ENCODE measurements at regions not wholly inside any gene's neighbourhood (a gene's known extent, or its start where the extent isn't known, plus 50 kb on each side); places are given as distances from the start of the nearest gene placed in this dataset.

DNA sequence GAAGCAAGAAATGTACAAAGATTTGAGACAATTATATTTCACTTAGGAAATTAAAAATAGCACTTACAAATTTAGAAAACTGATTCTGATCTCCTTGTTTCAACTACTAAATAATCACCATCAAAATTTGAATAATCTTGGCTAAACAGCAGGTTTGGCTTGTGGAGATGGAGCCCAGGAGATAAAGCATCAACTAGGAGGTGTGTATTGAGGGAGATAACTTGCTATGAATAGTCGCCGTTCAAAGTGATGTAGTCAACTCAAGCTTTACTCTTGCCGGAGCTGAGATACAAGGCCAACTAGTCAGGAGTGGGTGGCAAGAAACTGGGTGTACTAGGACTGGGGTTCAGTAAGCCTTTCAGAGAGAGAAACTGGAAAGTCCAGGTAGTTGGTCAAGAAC, 117.7 kb downstream of the TRMT11 start:
- no peak for ATAC-seq
- WGBS, 4 donors, result 94 to 100% (median 98%) methylated on average over 3 of the region's 3 CpGs

DNA sequence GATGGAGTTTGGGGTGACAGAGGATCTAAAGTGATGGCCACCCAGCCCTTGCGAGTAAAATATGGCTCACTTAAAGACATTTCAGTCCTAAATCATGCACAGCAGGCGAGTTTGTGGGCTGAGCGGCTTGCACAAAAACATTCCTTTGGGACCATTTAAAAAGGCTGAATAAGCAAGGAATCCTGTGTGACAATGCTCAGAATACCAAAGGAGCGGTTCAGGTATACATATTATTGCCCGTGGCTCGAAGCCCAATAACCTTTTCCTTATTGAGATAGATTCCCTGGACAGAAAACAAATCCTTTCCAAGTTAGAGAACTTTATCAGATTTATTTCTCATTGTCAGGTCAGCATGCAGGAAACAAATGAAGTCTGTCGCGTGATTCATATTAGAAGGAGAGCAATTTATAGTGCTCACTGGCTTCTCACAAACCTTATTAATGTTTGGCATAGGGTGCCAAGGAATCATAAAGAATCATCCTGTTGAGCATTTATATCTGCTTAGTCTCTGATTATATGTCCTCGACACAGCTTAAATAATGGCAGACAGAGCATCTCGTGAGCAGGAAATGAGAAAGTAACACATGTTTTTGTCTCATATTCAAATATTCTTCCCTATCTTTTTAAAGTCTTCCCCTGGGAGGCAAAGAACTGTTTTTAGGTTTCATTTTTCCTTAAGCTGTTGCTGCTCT, 121.3 kb downstream of the TRMT11 start:
- Histone ChIP-seq H3K36me3 (peaks cover 0 to 6% (median 0%) of the 10 kb centered on the region in 9 donors), H3K4me3 (no peak overlapping the region), H3K9me3 (peaks cover 0 to 7% (median 0%) of the 10 kb centered on the region in 12 donors), H3K4me1 (peaks cover 0 to 8% (median 0%) of the 10 kb centered on the region in 12 donors), H3K27me3 (peaks cover 0 to 64% (median 0%) of the 10 kb centered on the region in 9 donors), H3K27ac (no peak overlapping the region)
- no peak for ATAC-seq
- TF ChIP-seq POLR2A (IDR thresholded peaks at IDR 0.05), result no peak
- TF ChIP-seq, protein P1, sequence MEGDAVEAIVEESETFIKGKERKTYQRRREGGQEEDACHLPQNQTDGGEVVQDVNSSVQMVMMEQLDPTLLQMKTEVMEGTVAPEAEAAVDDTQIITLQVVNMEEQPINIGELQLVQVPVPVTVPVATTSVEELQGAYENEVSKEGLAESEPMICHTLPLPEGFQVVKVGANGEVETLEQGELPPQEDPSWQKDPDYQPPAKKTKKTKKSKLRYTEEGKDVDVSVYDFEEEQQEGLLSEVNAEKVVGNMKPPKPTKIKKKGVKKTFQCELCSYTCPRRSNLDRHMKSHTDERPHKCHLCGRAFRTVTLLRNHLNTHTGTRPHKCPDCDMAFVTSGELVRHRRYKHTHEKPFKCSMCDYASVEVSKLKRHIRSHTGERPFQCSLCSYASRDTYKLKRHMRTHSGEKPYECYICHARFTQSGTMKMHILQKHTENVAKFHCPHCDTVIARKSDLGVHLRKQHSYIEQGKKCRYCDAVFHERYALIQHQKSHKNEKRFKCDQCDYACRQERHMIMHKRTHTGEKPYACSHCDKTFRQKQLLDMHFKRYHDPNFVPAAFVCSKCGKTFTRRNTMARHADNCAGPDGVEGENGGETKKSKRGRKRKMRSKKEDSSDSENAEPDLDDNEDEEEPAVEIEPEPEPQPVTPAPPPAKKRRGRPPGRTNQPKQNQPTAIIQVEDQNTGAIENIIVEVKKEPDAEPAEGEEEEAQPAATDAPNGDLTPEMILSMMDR (IDR thresholded peaks at IDR 0.05), result no peak
- DNase-seq, result no peak
- 51 to 60% (median 54%) methylated on average over 10 of the region's 10 CpGs for whole genome bisulfite sequencing, 4 donors
- intact Hi-C loops (cut with DNase I), result no loop called here

More for the DNA sequence above, 117.7 kb downstream of the TRMT11 start:
- Histone ChIP-seq H3K9me3 (peaks cover 0 to 9% (median 0%) of the 10 kb centered on the region in 12 donors), H3K36me3 (peaks cover 0 to 6% (median 0%) of the 10 kb centered on the region in 9 donors), H3K27me3 (peaks cover 0 to 45% (median 0%) of the 10 kb centered on the region in 9 donors), H3K27ac (no peak overlapping the region), H3K4me1 (peaks cover 0 to 7% (median 0%) of the 10 kb centered on the region in 12 donors), H3K4me3 (no peak overlapping the region)
- TF ChIP-seq, protein P1 (IDR thresholded peaks at IDR 0.05), result no peak
- no peak for TF ChIP-seq POLR2A (IDR thresholded peaks at IDR 0.05)
- intact Hi-C loops (cut with DNase I), result no loop called here
- no peak for DNase-seq

DNA sequence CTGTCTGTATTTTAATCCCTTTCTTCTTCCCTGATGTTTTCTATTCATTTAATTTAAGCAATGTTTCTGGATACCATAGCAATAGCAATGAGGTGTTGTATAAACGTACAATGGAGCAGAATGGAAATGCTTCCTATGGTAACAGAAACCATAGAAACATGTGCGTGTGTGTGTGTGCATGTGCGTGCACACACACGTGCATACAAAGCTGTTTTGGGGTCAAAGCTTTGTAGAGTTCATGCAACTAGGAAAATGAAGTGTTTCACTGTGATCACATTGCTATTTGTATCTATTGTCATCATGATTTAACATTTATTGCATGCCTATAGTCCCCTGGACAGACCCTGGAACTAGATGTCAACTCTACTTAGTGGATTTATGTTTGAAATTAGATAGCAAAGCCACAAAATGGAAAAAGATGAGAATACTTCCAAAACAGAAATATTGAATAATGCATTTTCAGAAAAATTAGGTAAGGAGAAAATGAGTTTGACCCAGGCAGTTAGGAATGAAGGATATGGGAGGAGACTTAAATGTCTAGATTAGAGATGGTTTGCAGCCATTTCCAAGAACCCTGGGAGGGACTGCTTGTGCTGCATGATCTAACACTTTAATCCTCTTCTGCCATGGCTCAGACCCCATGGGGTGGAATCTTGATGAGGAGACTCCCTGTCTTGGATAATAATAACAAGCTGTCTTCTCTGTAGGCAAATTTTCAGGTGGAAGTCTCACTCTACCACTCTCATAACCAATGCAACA, 124.4 kb downstream of the TRMT11 start:
- peaks cover 0 to 76% (median 0%) of the 10 kb centered on the region in 9 donors for H3K27me3 ChIP-seq
- no peaks in the 10 kb centered on the region for H3K36me3 ChIP-seq
- H3K4me3 ChIP-seq, result no peak overlapping the region
- ATAC-seq, result no peak
- no peak for DNase-seq
- H3K4me1 ChIP-seq, result peaks cover 0 to 8% (median 0%) of the 10 kb centered on the region in 12 donors
- 94 to 96% (median 96%) methylated on average over 4 of the region's 4 CpGs for WGBS, 4 donors
- no peak for TF ChIP-seq POLR2A (IDR thresholded peaks at IDR 0.05)
- TF ChIP-seq, protein P1 (IDR thresholded peaks at IDR 0.05), result no peak
- intact Hi-C loops (cut with DNase I), result no loop called here
- no peak overlapping the region for H3K27ac ChIP-seq
- no peaks in the 10 kb centered on the region for H3K9me3 ChIP-seq

- no peaks in the 10 kb centered on the region for H3K36me3 ChIP-seq
- TF ChIP-seq, protein P1 (IDR thresholded peaks at IDR 0.05), result no peak
- no peak for TF ChIP-seq POLR2A (IDR thresholded peaks at IDR 0.05)
- peaks cover 0 to 70% (median 0%) of the 10 kb centered on the region in 9 donors for H3K27me3 ChIP-seq
- 91 to 94% (median 93%) methylated on average over 2 of the region's 2 CpGs for WGBS, 4 donors
- no peaks in the 10 kb centered on the region for H3K9me3 ChIP-seq
- ATAC-seq (no peak), DNase-seq (no peak)
- no peak overlapping the region for H3K27ac ChIP-seq
- intact Hi-C loops (cut with DNase I), result no loop called here
- H3K4me1 ChIP-seq, result peaks cover 0 to 8% (median 0%) of the 10 kb centered on the region in 12 donors
- no peak overlapping the region for H3K4me3 ChIP-seq
These were observed 125.0 kb downstream of the TRMT11 start for GRCh38 chr6:126111327-126111726.
